ENCODE measurements at regions not wholly inside any gene's neighbourhood (a gene's known extent, or its start where the extent isn't known, plus 50 kb on each side); places are given as distances from the start of the nearest gene placed in this dataset.
"Not testable (repeated sequence)": the region's sequence is repeated elsewhere in the genome, so short reads cannot be mapped to it uniquely, and the experiment has no call there.

- H3K9ac ChIP-seq (ENCODE audit: low read length): no peak overlapping the region
- no peak overlapping the region for H2AK5ac ChIP-seq (ENCODE audit: low read length, severe bottlenecking)
- H3K79me1 ChIP-seq (replicated peaks; ENCODE audit: low read length, poor library complexity, severe bottlenecking): no peaks in the 10 kb centered on the region
- no peaks in the 10 kb centered on the region for H3K27me3 ChIP-seq (ENCODE audit: control insufficient read depth in 1 of 2, insufficient read depth in 1 of 2, low read length in 2 of 2)
- H2AFZ ChIP-seq (ENCODE audit: low read depth, low read length): no peak overlapping the region
- no peak overlapping the region for H2BK5ac ChIP-seq (ENCODE audit: low read depth, low read length, poor library complexity, severe bottlenecking)
- no peaks in the 10 kb centered on the region for H3K36me3 ChIP-seq (ENCODE audit: control insufficient read depth in 1 of 2, insufficient read depth in 2 of 2, low read depth in 1 of 2, low read length in 2 of 2)
- DNase-seq: no peak
- no peak overlapping the region for H4K91ac ChIP-seq (ENCODE audit: low read length)
- H2BK12ac ChIP-seq (ENCODE audit: low read length in 2 of 2): no peak overlapping the region
- no peaks in the 10 kb centered on the region for H3K4me1 ChIP-seq (ENCODE audit: control insufficient read depth, insufficient read depth, low read depth, low read length)
- 85% methylated on average over 6 of the region's 8 CpGs for WGBS
- no peak overlapping the region for H3K4me2 ChIP-seq (ENCODE audit: low read length, poor library complexity, severe bottlenecking)
- no peak overlapping the region for H3K4ac ChIP-seq (ENCODE audit: low read depth in 1 of 2, low read length in 2 of 2)
- no peak overlapping the region for H3K14ac ChIP-seq (ENCODE audit: low read length in 2 of 2)
- no peak overlapping the region for H2BK15ac ChIP-seq (ENCODE audit: low read depth, poor library complexity, severe bottlenecking)
- no peak overlapping the region for H3K18ac ChIP-seq (ENCODE audit: low read depth in 1 of 2, low read length in 2 of 2)
- no peak overlapping the region for H4K8ac ChIP-seq (ENCODE audit: low read length)
- H3K4me3 ChIP-seq (ENCODE audit: insufficient read depth in 1 of 2, low read depth in 1 of 2, low read length in 2 of 2): no peak overlapping the region
- no peak overlapping the region for H3K23ac ChIP-seq (ENCODE audit: low read length in 2 of 2)
- no peak overlapping the region for H3K27ac ChIP-seq (ENCODE audit: low read length, poor library complexity, severe bottlenecking)
- no peak overlapping the region for H2BK120ac ChIP-seq (ENCODE audit: low read depth, low read length)
- H3K9me3 ChIP-seq (ENCODE audit: control insufficient read depth, low read length): no peaks in the 10 kb centered on the region
These were observed 467.5 kb downstream of the FBXO15 start for GRCh38 chr18:73679941-73680712.

DNA sequence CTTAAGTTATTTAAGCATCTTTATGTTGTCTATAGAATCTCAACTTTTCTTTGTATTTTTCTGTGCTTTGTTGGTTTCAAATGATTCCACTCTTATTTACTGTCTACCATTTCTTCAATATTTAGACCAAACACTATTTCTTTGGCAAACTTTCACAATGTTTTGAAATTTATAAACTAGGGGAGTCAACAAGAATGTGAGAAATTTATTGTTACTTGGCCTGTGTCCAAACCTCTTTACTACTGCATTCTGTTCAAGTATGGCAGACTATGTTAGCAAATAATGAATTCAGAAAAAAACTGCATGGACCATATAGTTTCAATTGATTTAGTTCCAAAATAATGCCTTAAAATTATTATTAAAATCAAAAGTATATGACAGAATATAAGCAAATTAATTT, 470.2 kb downstream of the FBXO15 start:
- no peak overlapping the region for H3K18ac ChIP-seq (ENCODE audit: low read depth in 1 of 2, low read length in 2 of 2)
- H2AFZ ChIP-seq (ENCODE audit: low read depth, low read length): no peak overlapping the region
- DNase-seq: no peak
- no peak overlapping the region for H2BK12ac ChIP-seq (ENCODE audit: low read length in 2 of 2)
- H3K4me2 ChIP-seq (ENCODE audit: low read length, poor library complexity, severe bottlenecking): no peak overlapping the region
- H4K8ac ChIP-seq (ENCODE audit: low read length): no peak overlapping the region
- no peaks in the 10 kb centered on the region for H3K27me3 ChIP-seq (ENCODE audit: control insufficient read depth in 1 of 2, insufficient read depth in 1 of 2, low read length in 2 of 2)
- H3K4me1 ChIP-seq (ENCODE audit: control insufficient read depth, insufficient read depth, low read depth, low read length): no peaks in the 10 kb centered on the region
- no peaks in the 10 kb centered on the region for H3K36me3 ChIP-seq (ENCODE audit: control insufficient read depth in 1 of 2, insufficient read depth in 2 of 2, low read depth in 1 of 2, low read length in 2 of 2)
- H3K79me1 ChIP-seq (replicated peaks; ENCODE audit: low read length, poor library complexity, severe bottlenecking): no peaks in the 10 kb centered on the region
- no peak overlapping the region for H3K4ac ChIP-seq (ENCODE audit: low read depth in 1 of 2, low read length in 2 of 2)
- no peak overlapping the region for H3K14ac ChIP-seq (ENCODE audit: low read length in 2 of 2)
- no peak overlapping the region for H3K9ac ChIP-seq (ENCODE audit: low read length)
- H3K27ac ChIP-seq (ENCODE audit: low read length, poor library complexity, severe bottlenecking): no peak overlapping the region
- H2BK5ac ChIP-seq (ENCODE audit: low read depth, low read length, poor library complexity, severe bottlenecking): no peak overlapping the region
- H3K9me3 ChIP-seq (ENCODE audit: control insufficient read depth, low read length): no peaks in the 10 kb centered on the region
- no peak overlapping the region for H2BK15ac ChIP-seq (ENCODE audit: low read depth, poor library complexity, severe bottlenecking)
- no peak overlapping the region for H3K4me3 ChIP-seq (ENCODE audit: insufficient read depth in 1 of 2, low read depth in 1 of 2, low read length in 2 of 2)
- no peak overlapping the region for H2AK5ac ChIP-seq (ENCODE audit: low read length, severe bottlenecking)
- H3K23ac ChIP-seq (ENCODE audit: low read length in 2 of 2): no peak overlapping the region
- H2BK120ac ChIP-seq (ENCODE audit: low read depth, low read length): no peak overlapping the region
- H4K91ac ChIP-seq (ENCODE audit: low read length): no peak overlapping the region

- Histone ChIP-seq H3K4me2 (ENCODE audit: low read length, poor library complexity, severe bottlenecking) (no peak overlapping the region), H4K8ac (ENCODE audit: low read length) (no peak overlapping the region), H3K23ac (ENCODE audit: low read length in 2 of 2) (no peak overlapping the region), H3K27ac (ENCODE audit: low read length, poor library complexity, severe bottlenecking) (no peak overlapping the region), H4K91ac (ENCODE audit: low read length) (no peak overlapping the region), H3K36me3 (ENCODE audit: control insufficient read depth in 1 of 2, insufficient read depth in 2 of 2, low read depth in 1 of 2, low read length in 2 of 2) (no peaks in the 10 kb centered on the region), H3K79me1 (replicated peaks; ENCODE audit: low read length, poor library complexity, severe bottlenecking) (no peaks in the 10 kb centered on the region), H2AFZ (ENCODE audit: low read depth, low read length) (peak overlapping the region; percentile 27), H2BK5ac (ENCODE audit: low read depth, low read length, poor library complexity, severe bottlenecking) (no peak overlapping the region), H3K9ac (ENCODE audit: low read length) (no peak overlapping the region), H3K4me1 (ENCODE audit: control insufficient read depth, insufficient read depth, low read depth, low read length) (no peaks in the 10 kb centered on the region), H3K4me3 (ENCODE audit: insufficient read depth in 1 of 2, low read depth in 1 of 2, low read length in 2 of 2) (no peak overlapping the region), H3K4ac (ENCODE audit: low read depth in 1 of 2, low read length in 2 of 2) (no peak overlapping the region), H3K27me3 (ENCODE audit: control insufficient read depth in 1 of 2, insufficient read depth in 1 of 2, low read length in 2 of 2) (no peaks in the 10 kb centered on the region), H3K18ac (ENCODE audit: low read depth in 1 of 2, low read length in 2 of 2) (peak overlapping the region; percentile 12 to 21), H3K14ac (ENCODE audit: low read length in 2 of 2) (peak overlapping the region in 1 of 2 experiments; percentile 32), H3K9me3 (ENCODE audit: control insufficient read depth, low read length) (no peaks in the 10 kb centered on the region), H2BK120ac (ENCODE audit: low read depth, low read length) (no peak overlapping the region), H2BK15ac (ENCODE audit: low read depth, poor library complexity, severe bottlenecking) (no peak overlapping the region), H2AK5ac (ENCODE audit: low read length, severe bottlenecking) (no peak overlapping the region), H2BK12ac (ENCODE audit: low read length in 2 of 2) (no peak overlapping the region)
- DNase-seq: no peak
- WGBS: 89% methylated on average over 4 of the region's 6 CpGs
These were observed 473.3 kb downstream of the FBXO15 start for GRCh38 chr18:73674125-73674865.

DNA sequence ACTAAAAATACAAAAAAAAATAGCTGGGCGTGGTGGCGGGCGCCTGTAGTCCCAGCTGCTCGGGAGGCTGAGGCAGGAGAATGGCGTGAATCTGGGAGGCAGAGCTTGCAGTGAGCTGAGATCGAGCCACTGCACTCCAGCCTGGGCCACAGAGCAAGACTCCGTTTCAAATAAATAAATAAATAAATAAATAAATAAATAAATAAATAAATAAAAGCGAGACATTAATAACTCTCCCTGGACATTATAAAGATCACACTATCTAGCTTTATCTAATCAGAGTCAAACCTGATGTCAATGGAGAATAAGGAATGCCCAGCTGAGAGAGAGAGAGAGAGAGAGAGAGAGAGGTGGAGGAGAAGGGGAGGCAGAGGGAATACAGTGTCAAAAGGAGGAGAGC, 476.2 kb downstream of the FBXO15 start:
- H3K36me3 ChIP-seq (ENCODE audit: control insufficient read depth in 1 of 2, insufficient read depth in 2 of 2, low read depth in 1 of 2, low read length in 2 of 2); H3K14ac ChIP-seq (ENCODE audit: low read length in 2 of 2); H2BK120ac ChIP-seq (ENCODE audit: low read depth, low read length); H3K9ac ChIP-seq (ENCODE audit: low read length); H4K8ac ChIP-seq (ENCODE audit: low read length); H3K27me3 ChIP-seq (ENCODE audit: control insufficient read depth in 1 of 2, insufficient read depth in 1 of 2, low read length in 2 of 2); H3K9me3 ChIP-seq (ENCODE audit: control insufficient read depth, low read length); H3K27ac ChIP-seq (ENCODE audit: low read length, poor library complexity, severe bottlenecking); H2BK12ac ChIP-seq (ENCODE audit: low read length in 2 of 2); H2AFZ ChIP-seq (ENCODE audit: low read depth, low read length); H3K4me1 ChIP-seq (ENCODE audit: control insufficient read depth, insufficient read depth, low read depth, low read length); H3K79me1 ChIP-seq (replicated peaks; ENCODE audit: low read length, poor library complexity, severe bottlenecking); H2BK15ac ChIP-seq (ENCODE audit: low read depth, poor library complexity, severe bottlenecking); DNase-seq; H3K4me3 ChIP-seq (ENCODE audit: insufficient read depth in 1 of 2, low read depth in 1 of 2, low read length in 2 of 2); H2AK5ac ChIP-seq (ENCODE audit: low read length, severe bottlenecking); H3K4ac ChIP-seq (ENCODE audit: low read depth in 1 of 2, low read length in 2 of 2); H2BK5ac ChIP-seq (ENCODE audit: low read depth, low read length, poor library complexity, severe bottlenecking); H3K23ac ChIP-seq (ENCODE audit: low read length in 2 of 2); H4K91ac ChIP-seq (ENCODE audit: low read length); H3K4me2 ChIP-seq (ENCODE audit: low read length, poor library complexity, severe bottlenecking); H3K18ac ChIP-seq (ENCODE audit: low read depth in 1 of 2, low read length in 2 of 2): not testable (repeated sequence)
- 100% methylated on average over 2 of the region's 8 CpGs for WGBS
